ENCODE measurements at regions not wholly inside any gene's neighbourhood (a gene's known extent, or its start where the extent isn't known, plus 50 kb on each side); places are given as distances from the start of the nearest gene placed in this dataset.

- 49 to 55% methylated on average over 3 of the region's 3 CpGs for WGBS, 2 donors
- no peaks in the 10 kb centered on the region for H3K27me3 ChIP-seq
Observed at GRCh38 chr4:178480105-178480504, 1037.9 kb upstream of the AGA start.

GRCh38 chr4:178480881-178481280, 1038.6 kb upstream of the AGA start:
- intact Hi-C loops (cut with DNase I; ENCODE audit: low total_unique reads): no loop called here
- Histone ChIP-seq H3K9me3 (no peaks in the 10 kb centered on the region), H3K4me3 (no peak overlapping the region), H3K27ac (no peak overlapping the region), H3K27me3 (no peaks in the 10 kb centered on the region), H3K4me1 (no peaks in the 10 kb centered on the region), H3K36me3 (ENCODE audit: low read depth, missing control alignments) (no peaks in the 10 kb centered on the region)
- no peak for TF ChIP-seq POLR2A (IDR thresholded peaks at IDR 0.05)
- no peak for TF ChIP-seq CTCF (IDR thresholded peaks at IDR 0.05)
- DNase-seq: no peak

More at GRCh38 chr4:178480105-178480504, 1037.9 kb upstream of the AGA start:
- H3K4me3 ChIP-seq: no peak overlapping the region
- TF ChIP-seq POLR2A (IDR thresholded peaks at IDR 0.05) (no peak), CTCF (IDR thresholded peaks at IDR 0.05) (no peak)
- no peaks in the 10 kb centered on the region for H3K4me1 ChIP-seq
- H3K9me3 ChIP-seq: no peaks in the 10 kb centered on the region
- no peak for DNase-seq
- H3K36me3 ChIP-seq (ENCODE audit: low read depth, missing control alignments): no peaks in the 10 kb centered on the region
- no peak overlapping the region for H3K27ac ChIP-seq
- intact Hi-C loops (cut with DNase I; ENCODE audit: low total_unique reads): no loop called here

GRCh38 chr4:178481564-178481963, 1039.3 kb upstream of the AGA start:
- no peak for DNase-seq
- WGBS, 2 donors: 41 to 45% methylated on average over 3 of the region's 3 CpGs
- Histone ChIP-seq H3K27me3 (no peaks in the 10 kb centered on the region), H3K36me3 (ENCODE audit: low read depth, missing control alignments) (no peaks in the 10 kb centered on the region), H3K27ac (no peak overlapping the region), H3K4me1 (no peaks in the 10 kb centered on the region), H3K4me3 (no peak overlapping the region), H3K9me3 (no peaks in the 10 kb centered on the region)
- TF ChIP-seq POLR2A (IDR thresholded peaks at IDR 0.05): no peak
- no peak for TF ChIP-seq CTCF (IDR thresholded peaks at IDR 0.05)
- intact Hi-C loops (cut with DNase I; ENCODE audit: low total_unique reads): no loop called here

GRCh38 chr4:178523038-178523437, 1080.8 kb upstream of the AGA start:
- DNase-seq: no peak
- Histone ChIP-seq H3K4me3 (no peak overlapping the region), H3K27me3 (no peaks in the 10 kb centered on the region), H3K36me3 (ENCODE audit: low read depth, missing control alignments) (no peaks in the 10 kb centered on the region), H3K4me1 (no peaks in the 10 kb centered on the region), H3K9me3 (no peaks in the 10 kb centered on the region), H3K27ac (no peak overlapping the region)
- intact Hi-C loops (cut with DNase I; ENCODE audit: low total_unique reads): no loop called here
- WGBS, 2 donors: 62 to 79% methylated on average over 3 of the region's 3 CpGs
- TF ChIP-seq CTCF (IDR thresholded peaks at IDR 0.05) (no peak), POLR2A (IDR thresholded peaks at IDR 0.05) (no peak)

GRCh38 chr4:178535939-178536579, 1093.8 kb upstream of the AGA start:
- 61 to 77% methylated on average over 3 of the region's 3 CpGs for WGBS, 2 donors
- no peaks in the 10 kb centered on the region for H3K9me3 ChIP-seq
- H3K27ac ChIP-seq: no peak overlapping the region
- H3K27me3 ChIP-seq: no peaks in the 10 kb centered on the region
- H3K4me3 ChIP-seq: no peak overlapping the region
- TF ChIP-seq CTCF (IDR thresholded peaks at IDR 0.05) (no peak), POLR2A (IDR thresholded peaks at IDR 0.05) (no peak)
- intact Hi-C loops (cut with DNase I; ENCODE audit: low total_unique reads): no loop called here
- no peak for DNase-seq
- no peaks in the 10 kb centered on the region for H3K36me3 ChIP-seq (ENCODE audit: low read depth, missing control alignments)
- no peaks in the 10 kb centered on the region for H3K4me1 ChIP-seq
